Skeletal muscle satellite cell (primary cell): ENCODE measurements at regions not wholly inside any gene's neighbourhood (a gene's known extent, or its start where the extent isn't known, plus 50 kb on each side); places are given as distances from the start of the nearest gene placed in this dataset.
A peak's percentile ranks its signal among the peaks of the same experiment; 100 is the strongest.

Source experiments
- H3K27me3 ChIP-seq: 2 replicates; pipeline ENCODE4 v1.7.0; 2013; ENCODE audit warnings: low read length; ENCODE audit not compliant: control insufficient read depth, insufficient read depth
- H3K36me3 ChIP-seq: 2 replicates; pipeline ENCODE4 v1.7.0; 2013; ENCODE audit warnings: mild to moderate bottlenecking, control low read depth, low read length; ENCODE audit not compliant: insufficient read depth
- H3K4me1 ChIP-seq: 2 replicates; pipeline ENCODE4 v1.7.0; 2013; ENCODE audit warnings: low read length; ENCODE audit not compliant: control insufficient read depth, insufficient read depth
- H3K4me2 ChIP-seq: 2 replicates; pipeline ENCODE4 v1.7.0; 2013; ENCODE audit warnings: mild to moderate bottlenecking, low read length
- H3K4me3 ChIP-seq: 2 replicates; pipeline ENCODE4 v1.7.0; 2013; ENCODE audit warnings: low read length
- H3K9ac ChIP-seq: 2 replicates; pipeline ENCODE4 v1.7.0; 2013; ENCODE audit warnings: mild to moderate bottlenecking, low read depth, low read length, moderate library complexity
- H3K9me3 ChIP-seq: replicated peaks from 2 replicates; pipeline ENCODE4 v1.7.0; 2013; ENCODE audit warnings: mild to moderate bottlenecking, control low read depth, low read length

DNA sequence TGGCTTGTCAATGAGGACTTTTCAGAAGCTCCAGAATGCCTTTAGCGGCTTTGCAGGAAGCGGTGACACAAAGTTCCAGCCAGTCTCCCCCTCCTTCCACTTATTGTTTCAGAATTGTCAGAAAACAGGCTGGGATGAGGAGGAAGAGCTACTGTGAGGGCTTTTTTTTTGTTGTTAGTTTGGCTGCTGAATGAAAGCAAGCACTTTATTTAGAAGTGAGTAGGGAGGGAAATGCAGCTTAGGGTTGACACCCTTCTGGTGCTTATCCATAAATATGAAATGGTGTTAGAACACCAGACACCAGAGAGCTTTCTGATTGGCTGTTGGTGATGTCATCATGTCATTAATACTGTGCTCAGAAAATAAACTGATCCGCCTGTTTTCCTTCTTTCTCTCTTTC lies 251.5 kb downstream of the SOX4 start:
- H3K9me3 ChIP-seq, result no peaks in the 10 kb centered on the region
- no peak overlapping the region for H3K4me2 ChIP-seq
- H3K9ac ChIP-seq, result no peak overlapping the region
- H3K4me3 ChIP-seq, result no peak overlapping the region
- no peaks in the 10 kb centered on the region for H3K27me3 ChIP-seq
- H3K4me1 ChIP-seq, result peaks cover 7% of the 10 kb centered on the region
- H3K36me3 ChIP-seq, result no peaks in the 10 kb centered on the region

DNA sequence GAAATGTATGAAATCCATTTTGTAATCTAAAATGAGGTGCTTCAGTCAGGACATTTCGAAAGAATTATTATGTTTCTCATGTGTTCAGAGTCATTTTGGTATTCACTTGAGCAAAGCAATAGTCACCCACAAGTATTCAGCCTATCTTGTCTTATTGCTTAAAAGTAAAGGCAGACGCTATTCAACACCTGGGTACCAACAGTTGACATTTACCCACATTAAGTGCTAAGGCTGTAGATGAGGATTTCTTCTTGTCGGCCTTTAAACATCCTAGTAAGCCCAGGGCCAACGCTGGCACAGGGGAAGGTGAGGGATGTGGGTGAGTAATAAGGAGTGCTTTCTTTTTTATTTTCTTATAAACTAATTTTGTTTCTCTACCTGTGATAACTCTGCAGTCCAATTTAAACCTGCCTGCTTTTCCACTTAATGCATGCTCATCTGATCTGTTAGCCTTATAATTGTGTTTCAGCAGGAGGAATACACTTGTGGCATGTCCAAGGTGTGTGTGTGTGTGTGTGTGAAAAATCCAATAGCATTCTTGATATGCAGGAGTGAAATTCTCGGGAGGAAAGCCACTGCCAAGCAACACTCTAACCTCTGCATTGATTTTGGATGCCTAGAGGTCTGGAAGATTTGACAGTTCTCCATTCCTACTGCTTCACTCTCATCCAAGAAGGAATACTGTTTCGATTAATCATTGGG lies 252.0 kb downstream of the SOX4 start:
- Histone ChIP-seq H3K36me3 (no peaks in the 10 kb centered on the region), H3K27me3 (no peaks in the 10 kb centered on the region), H3K9ac (no peak overlapping the region), H3K4me3 (no peak overlapping the region), H3K4me1 (peaks cover 3% of the 10 kb centered on the region), H3K9me3 (no peaks in the 10 kb centered on the region), H3K4me2 (no peak overlapping the region)

DNA sequence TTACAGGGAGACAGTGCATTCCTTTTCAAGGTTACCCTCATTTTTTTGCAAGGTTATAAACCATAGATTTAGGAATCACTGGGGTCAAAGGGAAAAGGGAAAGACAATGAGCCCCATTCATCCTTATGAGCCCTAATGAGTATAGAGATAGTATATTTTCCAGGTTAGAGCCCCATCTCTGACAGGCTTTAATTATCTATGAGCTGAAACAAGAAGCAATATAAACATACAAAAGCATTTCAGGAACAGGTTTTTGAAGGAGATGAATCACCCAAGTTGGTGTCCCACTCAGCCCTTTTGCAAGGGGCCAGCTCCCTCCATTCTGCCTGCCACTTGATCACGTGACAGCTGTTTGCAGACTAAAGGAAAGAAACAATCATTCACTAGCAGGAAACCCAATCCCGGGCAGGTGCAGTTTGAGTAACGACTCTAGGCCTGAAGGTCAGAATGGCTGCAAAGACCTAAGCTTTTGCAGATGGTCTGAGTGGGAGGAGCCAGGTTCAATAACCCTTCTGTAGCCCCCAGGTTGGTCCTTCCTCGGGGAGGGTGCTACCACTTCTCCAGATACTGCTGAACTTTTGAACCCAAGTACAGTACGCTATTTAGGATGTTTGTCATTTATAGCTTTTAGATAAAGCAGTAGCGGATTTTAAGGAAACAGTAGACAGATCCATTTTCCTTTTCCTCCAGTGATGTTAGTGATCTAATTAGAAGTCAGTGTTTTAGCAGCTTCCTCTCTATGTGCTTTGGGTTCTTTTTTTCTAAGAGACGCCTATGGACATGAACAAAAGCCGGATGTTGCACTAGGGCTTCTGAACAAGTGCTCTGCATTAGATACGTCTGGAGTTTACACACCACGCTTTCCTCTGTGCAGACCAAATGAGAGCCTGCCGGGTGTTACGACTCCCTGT lies 253.2 kb downstream of the SOX4 start:
- no peaks in the 10 kb centered on the region for H3K4me1 ChIP-seq
- H3K4me2 ChIP-seq, result no peak overlapping the region
- H3K36me3 ChIP-seq, result no peaks in the 10 kb centered on the region
- no peak overlapping the region for H3K9ac ChIP-seq
- H3K9me3 ChIP-seq, result no peaks in the 10 kb centered on the region
- no peak overlapping the region for H3K4me3 ChIP-seq
- H3K27me3 ChIP-seq, result no peaks in the 10 kb centered on the region

DNA sequence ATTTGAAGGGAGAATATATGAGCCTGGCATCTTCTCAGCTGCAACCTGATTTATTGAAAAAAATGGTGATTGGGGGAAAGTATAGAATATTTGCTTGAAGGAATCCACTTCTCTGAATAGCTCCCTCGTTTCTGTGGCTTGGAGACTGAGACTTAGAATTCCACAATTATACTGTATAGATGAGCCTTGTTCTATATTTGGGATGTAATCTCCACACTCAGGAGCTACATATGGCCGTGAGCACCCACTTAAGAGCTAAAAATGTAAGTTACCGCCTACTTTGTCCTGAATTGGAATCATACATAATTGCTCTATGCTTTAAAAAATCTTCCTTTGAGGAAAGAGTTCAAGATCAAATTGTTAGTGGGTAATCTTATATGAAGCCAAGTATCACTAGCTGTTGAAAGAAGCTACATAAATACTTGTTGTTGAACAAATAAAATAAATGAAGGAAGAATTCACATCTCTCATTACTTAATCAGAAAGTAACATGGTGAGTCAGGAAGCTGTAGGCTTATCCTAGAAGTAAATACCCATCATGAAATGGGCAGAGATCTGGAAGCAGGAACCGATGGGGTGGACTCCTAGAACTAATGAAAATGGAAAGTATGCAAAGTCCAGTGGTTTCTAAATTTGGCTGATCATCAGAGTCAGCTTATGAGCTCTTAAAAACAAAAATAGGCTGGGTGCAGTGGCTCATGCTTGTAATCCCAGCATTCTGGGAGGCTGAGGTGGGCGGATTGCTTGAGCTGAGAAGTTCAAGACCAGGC lies 254.3 kb downstream of the SOX4 start:
- H3K36me3 ChIP-seq, result no peaks in the 10 kb centered on the region
- H3K9ac ChIP-seq, result no peak overlapping the region
- H3K4me2 ChIP-seq, result no peak overlapping the region
- no peak overlapping the region for H3K4me3 ChIP-seq
- H3K9me3 ChIP-seq, result no peaks in the 10 kb centered on the region
- no peaks in the 10 kb centered on the region for H3K27me3 ChIP-seq
- no peaks in the 10 kb centered on the region for H3K4me1 ChIP-seq

DNA sequence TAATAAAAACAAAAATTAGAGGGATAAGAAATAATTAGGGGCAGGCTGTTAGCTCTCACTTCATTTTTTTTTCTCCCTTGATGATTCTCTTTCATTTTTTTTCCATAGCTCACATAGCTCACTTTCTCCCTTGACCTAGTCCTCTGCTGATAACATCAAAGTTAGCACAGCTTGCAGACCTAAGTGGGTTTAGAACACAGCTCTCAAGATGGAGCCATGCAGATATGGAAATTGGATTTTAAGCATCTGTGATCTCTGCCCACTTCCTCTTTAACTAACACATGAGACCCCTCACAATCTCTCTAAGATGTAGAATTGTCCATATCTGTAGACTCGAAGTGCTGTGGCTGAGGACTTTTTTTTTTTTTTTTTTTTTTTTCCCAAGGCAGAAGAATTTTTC lies 257.1 kb downstream of the SOX4 start:
- H3K4me1 ChIP-seq, result peaks cover under 1% of the 10 kb centered on the region
- no peaks in the 10 kb centered on the region for H3K27me3 ChIP-seq
- H3K4me3 ChIP-seq, result no peak overlapping the region
- H3K36me3 ChIP-seq, result no peaks in the 10 kb centered on the region
- no peaks in the 10 kb centered on the region for H3K9me3 ChIP-seq
- no peak overlapping the region for H3K9ac ChIP-seq
- H3K4me2 ChIP-seq, result no peak overlapping the region

DNA sequence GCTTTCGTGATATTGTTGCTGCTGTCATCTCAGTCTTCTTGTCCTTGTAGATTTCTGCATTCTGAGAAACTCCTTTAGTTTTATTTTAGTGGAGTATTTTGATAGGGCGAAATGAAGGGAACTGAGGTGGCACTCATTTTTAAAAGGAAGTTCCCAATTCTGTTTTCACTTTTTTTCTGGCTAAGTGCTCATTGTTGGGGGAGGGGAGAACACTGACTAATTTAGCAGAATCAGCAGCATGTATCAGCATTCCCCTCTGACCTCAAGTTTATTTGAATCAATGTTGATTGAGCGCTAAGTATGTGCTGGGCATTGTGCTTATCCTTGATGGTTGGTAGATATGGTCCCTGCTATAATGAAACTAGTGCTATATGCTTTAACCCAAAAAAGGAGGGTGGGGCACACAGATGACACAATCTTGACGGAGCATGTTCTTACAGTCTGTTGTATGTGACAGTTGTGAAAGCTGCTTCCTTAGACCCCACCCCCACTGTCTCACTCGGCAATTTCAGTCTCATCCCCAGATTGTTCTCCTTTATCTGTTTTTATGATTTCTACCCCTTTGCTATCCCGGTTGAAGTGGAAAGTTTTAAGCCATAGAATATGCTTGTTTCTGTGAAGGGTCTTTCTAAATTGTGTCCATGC lies 262.4 kb downstream of the SOX4 start:
- H3K4me2 ChIP-seq, result peak overlapping the region; percentile 9
- no peak overlapping the region for H3K4me3 ChIP-seq
- no peaks in the 10 kb centered on the region for H3K9me3 ChIP-seq
- H3K36me3 ChIP-seq, result no peaks in the 10 kb centered on the region
- H3K27me3 ChIP-seq, result no peaks in the 10 kb centered on the region
- no peak overlapping the region for H3K9ac ChIP-seq
- H3K4me1 ChIP-seq, result peaks cover 15% of the 10 kb centered on the region

DNA sequence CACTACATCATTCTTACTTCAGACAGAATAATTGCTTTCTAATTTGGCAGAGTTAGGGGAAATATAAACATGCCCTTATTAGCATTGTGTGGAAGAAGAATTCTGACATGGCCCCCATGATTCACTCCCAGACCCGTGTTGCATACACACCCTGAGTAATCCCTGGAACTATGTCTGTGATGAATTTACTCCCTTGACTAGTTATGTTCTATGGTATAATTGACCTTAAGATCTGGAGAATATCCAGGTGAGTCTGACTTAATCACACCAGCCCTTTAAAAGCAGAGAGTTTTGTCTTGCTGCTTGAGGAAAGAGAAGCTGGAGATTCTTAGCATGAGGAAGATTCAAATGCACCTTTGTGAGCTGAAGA lies 262.9 kb downstream of the SOX4 start:
- Histone ChIP-seq H3K4me3 (no peak overlapping the region), H3K36me3 (no peaks in the 10 kb centered on the region), H3K9me3 (no peaks in the 10 kb centered on the region), H3K4me1 (peaks cover 15% of the 10 kb centered on the region), H3K27me3 (no peaks in the 10 kb centered on the region), H3K4me2 (peak overlapping the region; percentile 22), H3K9ac (peak overlapping the region; percentile 13)

DNA sequence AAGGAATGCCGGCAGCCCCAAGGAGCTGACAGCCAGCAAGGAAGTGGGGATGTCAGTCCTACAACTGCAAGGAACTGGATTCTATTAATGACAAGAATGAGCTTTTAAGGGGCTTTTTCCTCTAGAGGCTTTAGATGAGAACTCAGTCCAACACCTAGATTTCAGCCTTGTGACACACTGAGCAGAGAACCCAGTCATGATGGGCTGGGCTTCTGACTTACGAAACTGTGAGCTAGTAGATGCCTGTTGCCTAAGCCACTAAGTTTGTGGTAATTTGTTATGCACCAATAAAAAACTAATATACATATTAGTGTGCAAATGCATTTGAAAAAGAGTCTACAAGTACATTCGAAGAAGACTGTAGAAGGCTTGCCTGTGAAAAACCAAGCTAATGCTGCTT lies 263.3 kb downstream of the SOX4 start:
- no peaks in the 10 kb centered on the region for H3K27me3 ChIP-seq
- H3K4me3 ChIP-seq, result no peak overlapping the region
- peak overlapping the region; percentile 22 for H3K4me2 ChIP-seq
- H3K36me3 ChIP-seq, result no peaks in the 10 kb centered on the region
- H3K4me1 ChIP-seq, result peaks cover 15% of the 10 kb centered on the region
- no peaks in the 10 kb centered on the region for H3K9me3 ChIP-seq
- peak overlapping the region; percentile 13 for H3K9ac ChIP-seq

DNA sequence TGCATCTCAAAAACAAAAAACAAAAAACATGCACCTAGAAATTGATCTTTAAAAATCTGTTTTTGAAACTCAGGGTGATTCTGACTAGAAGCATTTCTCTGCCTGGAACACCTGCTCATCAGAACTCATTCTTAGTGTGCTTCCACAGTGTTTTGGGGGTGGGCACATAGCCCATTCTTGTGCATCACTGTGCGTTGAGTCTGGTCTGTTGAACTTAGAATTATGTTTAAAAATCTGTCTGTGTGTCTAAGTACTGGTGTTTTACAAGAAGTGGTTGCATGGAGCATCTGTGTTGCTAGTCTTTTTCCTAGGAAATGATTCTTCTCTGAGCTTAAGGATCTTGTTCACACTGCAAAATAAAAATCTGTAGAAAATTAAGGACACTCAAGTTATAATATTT lies 264.5 kb downstream of the SOX4 start:
- no peaks in the 10 kb centered on the region for H3K9me3 ChIP-seq
- H3K4me2 ChIP-seq, result no peak overlapping the region
- H3K36me3 ChIP-seq, result no peaks in the 10 kb centered on the region
- no peaks in the 10 kb centered on the region for H3K27me3 ChIP-seq
- H3K4me3 ChIP-seq, result no peak overlapping the region
- H3K4me1 ChIP-seq, result peaks cover 15% of the 10 kb centered on the region
- no peak overlapping the region for H3K9ac ChIP-seq

DNA sequence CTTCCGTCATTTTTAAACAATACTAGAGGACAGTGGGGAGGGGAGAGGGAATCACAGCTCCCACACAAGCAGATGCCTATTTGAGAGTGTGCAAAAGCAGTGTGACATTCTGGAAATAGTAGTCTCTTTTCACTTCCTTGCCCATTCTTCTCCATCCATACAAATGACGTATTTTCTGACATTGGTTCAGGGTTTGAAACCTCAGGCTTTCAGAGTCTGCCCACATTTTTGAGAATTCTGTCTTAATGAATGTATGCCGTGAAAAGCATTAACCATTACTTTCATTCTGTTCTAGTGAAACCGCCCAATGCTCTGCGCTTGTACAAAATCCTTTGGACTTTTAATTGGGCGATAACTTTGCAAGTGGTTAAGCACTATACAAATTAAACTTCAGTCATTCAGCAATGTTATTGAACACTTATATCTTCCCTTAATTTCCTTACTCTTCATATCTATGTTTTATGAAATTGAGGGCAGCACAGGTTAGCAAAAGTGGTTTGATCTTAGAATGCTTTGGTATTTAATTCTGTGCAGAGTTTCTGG lies 265.7 kb downstream of the SOX4 start:
- Histone ChIP-seq H3K4me1 (peaks cover 15% of the 10 kb centered on the region), H3K4me3 (no peak overlapping the region), H3K27me3 (no peaks in the 10 kb centered on the region), H3K9ac (no peak overlapping the region), H3K9me3 (no peaks in the 10 kb centered on the region), H3K4me2 (no peak overlapping the region), H3K36me3 (no peaks in the 10 kb centered on the region)

DNA sequence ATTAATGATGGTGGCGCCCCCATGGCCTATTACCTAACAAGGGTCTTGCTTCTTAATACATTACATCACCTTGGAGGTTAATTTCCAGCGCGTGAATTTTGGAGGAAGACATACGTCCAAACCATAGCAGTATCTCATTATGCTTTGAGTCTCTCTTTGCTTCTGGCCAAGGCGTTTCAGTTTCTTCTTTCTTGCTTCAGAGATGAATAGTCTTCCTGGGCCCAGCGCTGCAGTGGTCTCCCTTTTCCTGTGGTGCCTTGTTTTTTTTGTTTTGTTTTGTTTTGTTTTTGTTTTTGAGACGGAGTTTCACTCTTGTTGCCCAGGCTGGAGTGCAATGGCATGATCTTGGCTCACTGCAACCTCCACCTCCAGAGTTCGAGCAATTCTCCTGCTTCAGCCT lies 268.4 kb downstream of the SOX4 start:
- no peaks in the 10 kb centered on the region for H3K9me3 ChIP-seq
- H3K9ac ChIP-seq, result no peak overlapping the region
- peaks cover 4% of the 10 kb centered on the region for H3K4me1 ChIP-seq
- no peaks in the 10 kb centered on the region for H3K36me3 ChIP-seq
- no peaks in the 10 kb centered on the region for H3K27me3 ChIP-seq
- no peak overlapping the region for H3K4me2 ChIP-seq
- no peak overlapping the region for H3K4me3 ChIP-seq
